Neural cell (in vitro differentiated cells): ENCODE measurements at regions not wholly inside any gene's neighbourhood (a gene's known extent, or its start where the extent isn't known, plus 50 kb on each side); places are given as distances from the start of the nearest gene placed in this dataset.

Source experiments
- CTCF ChIP-seq: fragments of 450-650 bp; IDR thresholded peaks from 2 replicates; pipeline ENCODE4 v1.5.1; 2014; ENCODE audit warnings: antibody characterized with exemption, mild to moderate bottlenecking, moderate library complexity; ENCODE audit not compliant: poor library complexity, severe bottlenecking
- EP300 ChIP-seq: fragments of 450-650 bp; conservative IDR thresholded peaks from 2 replicates; pipeline ENCODE4 v1.6.1; 2014; ENCODE audit warnings: antibody characterized with exemption, mild to moderate bottlenecking, moderate library complexity; ENCODE audit not compliant: poor library complexity, severe bottlenecking
- EZH2 ChIP-seq: fragments of 200-600, 300-800 bp; shearing (Covaris generic), sonication (generic); IDR thresholded peaks from 2 replicates; pipeline ENCODE4 v1.6.1; 2014; ENCODE audit warnings: antibody characterized with exemption, low read length, borderline replicate concordance, mild to moderate bottlenecking; ENCODE audit not compliant: insufficient read depth, poor library complexity, severe bottlenecking
- MXI1 ChIP-seq: fragments of 450-650 bp; conservative IDR thresholded peaks from 2 replicates; pipeline ENCODE4 v1.6.1; 2014; ENCODE audit warnings: antibody characterized with exemption, mild to moderate bottlenecking; ENCODE audit not compliant: poor library complexity, severe bottlenecking
- POLR2AphosphoS5 ChIP-seq: IDR thresholded peaks from 2 replicates; pipeline ENCODE4 v1.6.1; 2012
- SMC3 ChIP-seq: fragments of 450-650 bp; conservative IDR thresholded peaks from 2 replicates; pipeline ENCODE4 v1.6.1; 2014; ENCODE audit warnings: antibody characterized with exemption, mild to moderate bottlenecking, moderate library complexity; ENCODE audit not compliant: poor library complexity

DNA sequence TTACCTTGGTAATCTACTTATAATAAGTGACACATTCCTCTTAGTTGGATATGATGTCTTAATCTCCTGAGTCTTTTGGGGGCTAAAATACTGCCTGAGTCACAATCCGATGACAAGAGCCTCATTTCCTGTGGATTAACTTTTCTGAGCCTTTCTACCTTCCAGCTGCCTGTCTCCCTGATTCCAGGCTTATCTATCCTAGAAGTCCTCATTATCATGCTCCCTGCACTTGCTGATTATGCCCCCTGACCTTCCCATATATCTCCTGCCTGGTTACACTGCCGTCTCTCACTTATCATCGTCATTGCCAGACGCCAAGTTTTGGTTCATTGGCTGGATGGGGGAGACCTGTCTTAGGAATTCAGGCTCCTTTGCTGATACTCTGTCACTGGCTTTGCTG lies 727.4 kb upstream of the CA10 start:
- TF ChIP-seq SMC3 (no peak), CTCF (no peak), EZH2 (no peak), EP300 (no peak), POLR2AphosphoS5 (no peak), MXI1 (no peak)
